ENCODE measurements at regions not wholly inside any gene's neighbourhood (a gene's known extent, or its start where the extent isn't known, plus 50 kb on each side); places are given as distances from the start of the nearest gene placed in this dataset.

GRCh38 chr1:98047171-98047570 is 126.3 kb upstream of the DPYD start (continued):
- TF ChIP-seq, protein P1, sequence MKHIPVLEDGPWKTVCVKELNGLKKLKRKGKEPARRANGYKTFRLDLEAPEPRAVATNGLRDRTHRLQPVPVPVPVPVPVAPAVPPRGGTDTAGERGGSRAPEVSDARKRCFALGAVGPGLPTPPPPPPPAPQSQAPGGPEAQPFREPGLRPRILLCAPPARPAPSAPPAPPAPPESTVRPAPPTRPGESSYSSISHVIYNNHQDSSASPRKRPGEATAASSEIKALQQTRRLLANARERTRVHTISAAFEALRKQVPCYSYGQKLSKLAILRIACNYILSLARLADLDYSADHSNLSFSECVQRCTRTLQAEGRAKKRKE (CRISPR knock-in tag; IDR thresholded peaks at IDR 0.05; ENCODE audit: low read depth) = no peak
- TF ChIP-seq, protein P2, sequence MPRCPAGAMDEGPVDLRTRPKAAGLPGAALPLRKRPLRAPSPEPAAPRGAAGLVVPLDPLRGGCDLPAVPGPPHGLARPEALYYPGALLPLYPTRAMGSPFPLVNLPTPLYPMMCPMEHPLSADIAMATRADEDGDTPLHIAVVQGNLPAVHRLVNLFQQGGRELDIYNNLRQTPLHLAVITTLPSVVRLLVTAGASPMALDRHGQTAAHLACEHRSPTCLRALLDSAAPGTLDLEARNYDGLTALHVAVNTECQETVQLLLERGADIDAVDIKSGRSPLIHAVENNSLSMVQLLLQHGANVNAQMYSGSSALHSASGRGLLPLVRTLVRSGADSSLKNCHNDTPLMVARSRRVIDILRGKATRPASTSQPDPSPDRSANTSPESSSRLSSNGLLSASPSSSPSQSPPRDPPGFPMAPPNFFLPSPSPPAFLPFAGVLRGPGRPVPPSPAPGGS (IDR thresholded peaks at IDR 0.05) = no peak
- TF ChIP-seq FOSB (CRISPR knock-in tag; IDR thresholded peaks at IDR 0.05) (no peak), RFX5 (IDR thresholded peaks at IDR 0.05) (no peak)

DNA sequence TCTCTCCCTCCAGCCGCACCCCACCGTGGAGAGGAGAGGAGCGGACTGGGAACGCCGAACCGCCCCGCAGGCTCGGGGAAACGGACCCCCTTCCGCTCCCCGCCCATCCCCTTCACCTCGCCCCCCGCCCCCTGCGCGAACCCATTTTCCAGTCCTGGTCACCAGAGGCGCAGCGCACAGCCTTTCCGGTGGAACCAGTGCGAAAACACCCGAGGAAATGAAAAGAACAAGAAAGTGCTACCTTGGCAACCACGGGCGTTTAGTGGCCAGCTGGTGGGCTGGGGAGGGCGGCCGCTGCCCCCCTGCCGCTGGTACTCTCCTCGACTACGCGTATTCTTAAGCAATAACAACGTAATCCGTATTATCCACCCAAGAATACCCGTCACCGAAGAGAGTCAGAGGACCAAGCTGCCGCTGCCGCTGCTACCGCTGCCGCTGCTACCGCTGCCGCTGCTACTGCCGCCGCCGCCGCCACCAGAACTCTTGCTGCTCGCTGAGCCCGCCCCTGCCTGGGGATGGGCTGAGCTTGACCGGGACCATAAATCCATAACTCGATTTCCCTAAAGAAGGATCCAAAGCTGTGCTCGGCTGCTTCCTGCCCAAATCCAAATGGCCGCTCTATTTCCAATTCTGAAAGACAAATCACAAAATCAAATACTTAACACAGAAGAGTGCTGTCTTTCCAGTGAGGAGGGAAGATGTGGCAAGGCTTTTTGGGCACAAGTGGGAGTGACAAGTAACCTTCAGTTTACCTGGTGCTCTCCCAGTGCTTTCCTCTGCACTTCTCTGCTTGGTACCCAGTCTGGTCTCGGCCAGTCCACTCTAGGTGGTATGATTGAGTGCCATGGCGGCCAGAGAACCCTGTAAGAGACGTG is 125.2 kb upstream of the DPYD start:
- POLR2A ChIA-PET = no interaction called here
- Histone ChIP-seq H3K4me1 (peaks cover 19% of the 10 kb centered on the region; the same call in 2 of the 3 replicates), H3K4me2 (peak overlapping the region; percentile 76), H3K9me3 (no peaks in the 10 kb centered on the region), H3K27ac (peak overlapping the region; percentile 84 to 99), H3K4me3 (peak overlapping the region; percentile 82)
- CTCF ChIA-PET = interaction anchor here (4.4 kb wide), 1 partner anchor 422 kb away, joined by 16 read pairs; no protein-coding TSS in a partner anchor
- peak; percentile 71 to 75 for ATAC-seq
- peak in 1 of 2 experiments; percentile 63 for DNase-seq (ENCODE audit: low read depth in 1 of 2, low spot score in 1 of 2)
- TF ChIP-seq EHF (CRISPR knock-in tag; IDR thresholded peaks at IDR 0.05) = no peak
- peak; percentile 20; the same call in 1 of the 2 replicates for TF ChIP-seq POLR2A (IDR thresholded peaks at IDR 0.05; ENCODE audit: low read length)
- peak in 1 of 2 experiments; percentile 23; a peak in 1 of 5 replicates for TF ChIP-seq RAD21 (conservative IDR thresholded peaks at IDR 0.05 in 1 of 2, IDR thresholded peaks at IDR 0.05 in 1 of 2)
- FAIRE-seq = no peak
- 4% methylated on average over 10 of the region's 51 CpGs for WGBS (ENCODE audit: missing lambda C conversion rate)

DNA sequence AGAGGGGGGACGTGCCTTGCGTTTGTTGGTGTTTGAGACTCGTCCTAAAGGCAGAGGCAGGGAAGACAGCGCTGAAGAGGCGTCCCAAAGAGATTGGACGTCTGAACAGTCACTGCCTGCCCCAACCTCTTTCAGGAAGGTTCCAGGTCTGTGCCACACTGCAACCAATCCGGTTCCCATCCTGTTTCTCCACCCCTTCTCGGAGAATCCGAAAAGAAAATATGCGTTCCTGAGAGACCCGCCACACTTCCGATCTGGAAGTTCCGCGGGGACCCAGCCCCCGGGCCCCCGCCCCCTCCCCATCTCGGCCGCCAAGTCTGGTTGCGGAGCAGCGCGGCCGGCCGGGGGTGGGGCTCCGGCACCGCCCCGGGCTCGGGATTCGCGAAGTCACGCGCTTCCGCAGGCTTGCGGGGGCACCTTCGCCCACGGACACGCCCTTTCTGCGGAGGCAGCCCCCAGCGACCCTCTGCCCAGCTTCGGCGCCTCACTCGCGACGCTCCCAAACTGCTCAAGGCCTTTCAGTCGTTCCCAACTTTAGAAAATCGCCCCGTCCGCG is 124.5 kb upstream of the DPYD start:
- Histone ChIP-seq H3K9me3 (no peaks in the 10 kb centered on the region), H3K4me1 (peaks cover 19% of the 10 kb centered on the region; the same call in 2 of the 3 replicates), H3K27ac (peak overlapping the region; percentile 84 to 99), H3K4me2 (peak overlapping the region; percentile 76), H3K4me3 (peak overlapping the region; percentile 82)
- peak; percentile 45; the same call in 1 of the 2 replicates for TF ChIP-seq MAX (IDR thresholded peaks at IDR 0.05)
- TF ChIP-seq, protein P2 (IDR thresholded peaks at IDR 0.05) = 0 out of 3 replicates have a peak, but pooled peaks have one; percentile 27
- no peak for TF ChIP-seq ZNF302 (CRISPR knock-in tag; IDR thresholded peaks at IDR 0.05)
- peak; percentile 16; the same call in 1 of the 2 replicates for TF ChIP-seq POLR2A (IDR thresholded peaks at IDR 0.05; ENCODE audit: low read length)
- TF ChIP-seq PBX3 (IDR thresholded peaks at IDR 0.05) = no peak
- no peak for TF ChIP-seq HOXB13 (CRISPR knock-in tag; IDR thresholded peaks at IDR 0.05; ENCODE audit: low read depth)
- TF ChIP-seq, protein P3, sequence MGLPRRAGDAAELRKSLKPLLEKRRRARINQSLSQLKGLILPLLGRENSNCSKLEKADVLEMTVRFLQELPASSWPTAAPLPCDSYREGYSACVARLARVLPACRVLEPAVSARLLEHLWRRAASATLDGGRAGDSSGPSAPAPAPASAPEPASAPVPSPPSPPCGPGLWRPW (IDR thresholded peaks at IDR 0.05) = no peak
- TF ChIP-seq GATA3 (IDR thresholded peaks at IDR 0.05; ENCODE audit: borderline replicate concordance) = no peak
- TF ChIP-seq PHF8 (IDR thresholded peaks at IDR 0.05; ENCODE audit: borderline replicate concordance, low read depth) = peak; percentile 35; the same call in 1 of the 2 replicates
- no peak for TF ChIP-seq FOSB (CRISPR knock-in tag; IDR thresholded peaks at IDR 0.05)
- TF ChIP-seq EP300 (IDR thresholded peaks at IDR 0.05) = no peak
- no peak for TF ChIP-seq HDAC2 (IDR thresholded peaks at IDR 0.05)
- TF ChIP-seq NR3C1 (IDR thresholded peaks at IDR 0.05) = no peak
- 2% methylated on average over 10 of the region's 48 CpGs for WGBS (ENCODE audit: missing lambda C conversion rate)
- ChIA-PET POLR2A (no interaction called here), CTCF (interaction anchor here (1.2 to 4.4 kb wide), 2 partner anchors 394 to 423 kb away, joined by 4 to 16 read pairs; no protein-coding TSS in a partner anchor)
- DNase-seq (ENCODE audit: low read depth in 1 of 2, low spot score in 1 of 2) = peak; percentile 31 to 81
- no peak for FAIRE-seq
- ATAC-seq = peak; percentile 90 to 94
